ENCODE measurements at regions not wholly inside any gene's neighbourhood (a gene's known extent, or its start where the extent isn't known, plus 50 kb on each side); places are given as distances from the start of the nearest gene placed in this dataset.

DNA sequence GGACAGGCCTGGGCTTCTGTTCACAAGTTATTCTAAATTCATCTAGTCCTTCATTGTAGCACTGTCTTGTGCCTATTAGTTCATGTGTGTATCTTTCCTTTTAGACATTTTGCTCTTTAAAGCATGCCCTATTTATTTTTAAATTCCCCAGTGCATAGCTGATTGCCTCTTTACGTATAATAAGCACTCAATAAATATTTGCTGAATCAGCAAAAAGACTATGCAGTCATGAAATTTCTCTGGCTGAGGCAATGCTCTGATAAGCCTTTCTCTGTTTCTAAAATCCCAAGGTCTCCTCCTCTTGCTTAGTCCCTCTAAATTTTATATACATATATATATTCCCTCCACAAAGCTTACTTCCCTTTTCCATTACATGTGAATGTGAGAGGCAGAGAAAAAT is 315.9 kb upstream of the PCSK5 start:
- Histone ChIP-seq H3K9ac (ENCODE audit: low read length) (no peak overlapping the region), H3K9me3 (ENCODE audit: control insufficient read depth in 1 of 2, insufficient read depth in 1 of 2, low read depth in 1 of 2, low read length in 2 of 2) (no peaks in the 10 kb centered on the region), H3K4me3 (replicated peaks in 1 of 2; ENCODE audit: low read depth in 1 of 2, low read length in 2 of 2) (no peak overlapping the region), H3K79me2 (ENCODE audit: insufficient read depth, low read length) (no peaks in the 10 kb centered on the region), H3K4me2 (ENCODE audit: low read length) (no peak overlapping the region), H3K27me3 (ENCODE audit: insufficient read depth, low read length) (no peaks in the 10 kb centered on the region), H3K9me2 (ENCODE audit: insufficient read depth) (no peaks in the 10 kb centered on the region), H3K4me1 (ENCODE audit: control insufficient read depth in 1 of 2, insufficient read depth in 2 of 2, low read length in 2 of 2) (no peaks in the 10 kb centered on the region), H4K20me1 (ENCODE audit: insufficient read depth) (no peaks in the 10 kb centered on the region), H3K36me3 (ENCODE audit: control insufficient read depth in 1 of 2, insufficient read depth in 2 of 2, low read length in 2 of 2) (no peaks in the 10 kb centered on the region), H2AFZ (ENCODE audit: low read depth, low read length, poor library complexity, severe bottlenecking) (no peak overlapping the region), H3K27ac (ENCODE audit: low read depth, low read length) (no peak overlapping the region)
- ChIA-PET RAD21 (ENCODE audit: low non-redundant PET in 1 of 2, low total read pairs in 2 of 2, uncharacterized antibody in 2 of 2, unreplicated experiment in 2 of 2) (no interaction called here), CTCF (no interaction called here), POLR2A (no interaction called here)
- no peak for TF ChIP-seq TCF7L2 (IDR thresholded peaks at IDR 0.05; ENCODE audit: borderline replicate concordance, extremely low read depth, insufficient read depth, insufficient read length)
- no peak for TF ChIP-seq ZFX (IDR thresholded peaks at IDR 0.05)
- TF ChIP-seq RAD21 (IDR thresholded peaks at IDR 0.05; ENCODE audit: low read depth): no peak
- TF ChIP-seq POLR2A (IDR thresholded peaks at IDR 0.05; ENCODE audit: borderline replicate concordance, extremely low read depth, insufficient read depth, insufficient read length): no peak
- no peak for TF ChIP-seq SRF (IDR thresholded peaks at IDR 0.05; ENCODE audit: low read depth)
- no peak for TF ChIP-seq EGR1 (IDR thresholded peaks at IDR 0.05; ENCODE audit: low read depth)
- ATAC-seq: no peak
- intact Hi-C loops (cut with micrococcal nuclease): no loop called here
- no peak for DNase-seq (ENCODE audit: low read depth, low spot score)
- BruUV-seq (replicated peaks): no TSS peak

DNA sequence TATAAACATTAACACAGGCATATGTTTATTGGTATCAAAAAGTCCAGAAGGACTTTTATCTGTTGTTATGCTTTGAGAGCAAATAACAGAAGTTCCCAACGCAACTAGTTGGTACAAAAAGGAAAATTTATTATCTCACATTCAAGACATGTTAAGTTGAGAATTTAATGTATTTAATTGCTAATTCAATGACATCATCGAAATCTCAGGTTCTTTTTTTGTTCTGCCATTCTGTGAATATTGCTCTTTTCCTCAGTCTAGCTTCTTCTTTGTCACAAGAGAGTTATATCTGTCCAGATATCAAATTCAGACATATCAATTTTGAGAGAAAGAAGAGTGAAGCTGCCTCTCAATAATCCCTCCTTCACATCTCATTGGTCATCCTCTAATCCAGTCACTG is 307.6 kb upstream of the PCSK5 start:
- no peak for DNase-seq (ENCODE audit: low read depth, low spot score)
- Histone ChIP-seq H3K9me2 (ENCODE audit: insufficient read depth) (no peaks in the 10 kb centered on the region), H3K4me2 (ENCODE audit: low read length) (no peak overlapping the region), H3K9me3 (ENCODE audit: control insufficient read depth in 1 of 2, insufficient read depth in 1 of 2, low read depth in 1 of 2, low read length in 2 of 2) (no peaks in the 10 kb centered on the region), H3K4me3 (replicated peaks in 1 of 2; ENCODE audit: low read depth in 1 of 2, low read length in 2 of 2) (no peak overlapping the region), H3K27ac (ENCODE audit: low read depth, low read length) (no peak overlapping the region), H3K36me3 (ENCODE audit: control insufficient read depth in 1 of 2, insufficient read depth in 2 of 2, low read length in 2 of 2) (no peaks in the 10 kb centered on the region), H2AFZ (ENCODE audit: low read depth, low read length, poor library complexity, severe bottlenecking) (no peak overlapping the region), H4K20me1 (ENCODE audit: insufficient read depth) (no peaks in the 10 kb centered on the region), H3K9ac (ENCODE audit: low read length) (no peak overlapping the region), H3K79me2 (ENCODE audit: insufficient read depth, low read length) (no peaks in the 10 kb centered on the region), H3K4me1 (ENCODE audit: control insufficient read depth in 1 of 2, insufficient read depth in 2 of 2, low read length in 2 of 2) (no peaks in the 10 kb centered on the region), H3K27me3 (ENCODE audit: insufficient read depth, low read length) (peaks cover 12% of the 10 kb centered on the region)
- intact Hi-C loops (cut with micrococcal nuclease): no loop called here
- RAD21 ChIA-PET (ENCODE audit: low non-redundant PET in 1 of 2, low total read pairs in 2 of 2, uncharacterized antibody in 2 of 2, unreplicated experiment in 2 of 2): no interaction called here
- ATAC-seq: no peak
- no TSS peak for BruUV-seq (replicated peaks)
- TF ChIP-seq, protein P1, sequence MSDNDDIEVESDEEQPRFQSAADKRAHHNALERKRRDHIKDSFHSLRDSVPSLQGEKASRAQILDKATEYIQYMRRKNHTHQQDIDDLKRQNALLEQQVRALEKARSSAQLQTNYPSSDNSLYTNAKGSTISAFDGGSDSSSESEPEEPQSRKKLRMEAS (IDR thresholded peaks at IDR 0.05): no peak
- no peak for TF ChIP-seq ELF1 (IDR thresholded peaks at IDR 0.05; ENCODE audit: borderline replicate concordance, low read depth)
- TF ChIP-seq CBX3 (IDR thresholded peaks at IDR 0.05; ENCODE audit: low read depth): no peak
- no peak for TF ChIP-seq YY1 (IDR thresholded peaks at IDR 0.05; ENCODE audit: extremely low read depth, insufficient replicate concordance, low read depth, low read length)
- TF ChIP-seq CEBPB (IDR thresholded peaks at IDR 0.05; ENCODE audit: low read depth): no peak
- TF ChIP-seq TCF7L2 (IDR thresholded peaks at IDR 0.05; ENCODE audit: borderline replicate concordance, extremely low read depth, insufficient read depth, insufficient read length): no peak
- no peak for TF ChIP-seq FOSL1 (IDR thresholded peaks at IDR 0.05; ENCODE audit: low read depth)
- no peak for TF ChIP-seq RAD21 (IDR thresholded peaks at IDR 0.05; ENCODE audit: low read depth)
- no peak for TF ChIP-seq JUND (IDR thresholded peaks at IDR 0.05)
- no peak for TF ChIP-seq SIN3A (IDR thresholded peaks at IDR 0.05; ENCODE audit: low read depth)
- no peak for TF ChIP-seq EZH2 (IDR thresholded peaks at IDR 0.05)
- TF ChIP-seq, protein P2, sequence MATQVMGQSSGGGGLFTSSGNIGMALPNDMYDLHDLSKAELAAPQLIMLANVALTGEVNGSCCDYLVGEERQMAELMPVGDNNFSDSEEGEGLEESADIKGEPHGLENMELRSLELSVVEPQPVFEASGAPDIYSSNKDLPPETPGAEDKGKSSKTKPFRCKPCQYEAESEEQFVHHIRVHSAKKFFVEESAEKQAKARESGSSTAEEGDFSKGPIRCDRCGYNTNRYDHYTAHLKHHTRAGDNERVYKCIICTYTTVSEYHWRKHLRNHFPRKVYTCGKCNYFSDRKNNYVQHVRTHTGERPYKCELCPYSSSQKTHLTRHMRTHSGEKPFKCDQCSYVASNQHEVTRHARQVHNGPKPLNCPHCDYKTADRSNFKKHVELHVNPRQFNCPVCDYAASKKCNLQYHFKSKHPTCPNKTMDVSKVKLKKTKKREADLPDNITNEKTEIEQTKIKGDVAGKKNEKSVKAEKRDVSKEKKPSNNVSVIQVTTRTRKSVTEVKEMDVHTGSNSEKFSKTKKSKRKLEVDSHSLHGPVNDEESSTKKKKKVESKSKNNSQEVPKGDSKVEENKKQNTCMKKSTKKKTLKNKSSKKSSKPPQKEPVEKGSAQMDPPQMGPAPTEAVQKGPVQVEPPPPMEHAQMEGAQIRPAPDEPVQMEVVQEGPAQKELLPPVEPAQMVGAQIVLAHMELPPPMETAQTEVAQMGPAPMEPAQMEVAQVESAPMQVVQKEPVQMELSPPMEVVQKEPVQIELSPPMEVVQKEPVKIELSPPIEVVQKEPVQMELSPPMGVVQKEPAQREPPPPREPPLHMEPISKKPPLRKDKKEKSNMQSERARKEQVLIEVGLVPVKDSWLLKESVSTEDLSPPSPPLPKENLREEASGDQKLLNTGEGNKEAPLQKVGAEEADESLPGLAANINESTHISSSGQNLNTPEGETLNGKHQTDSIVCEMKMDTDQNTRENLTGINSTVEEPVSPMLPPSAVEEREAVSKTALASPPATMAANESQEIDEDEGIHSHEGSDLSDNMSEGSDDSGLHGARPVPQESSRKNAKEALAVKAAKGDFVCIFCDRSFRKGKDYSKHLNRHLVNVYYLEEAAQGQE (IDR thresholded peaks at IDR 0.05; ENCODE audit: low read depth): no peak
- TF ChIP-seq POLR2AphosphoS5 (IDR thresholded peaks at IDR 0.05; ENCODE audit: low read depth, low read length): no peak
- POLR2A ChIA-PET: no interaction called here
- CTCF ChIA-PET: no interaction called here
